ENCODE measurements at regions not wholly inside any gene's neighbourhood (a gene's known extent, or its start where the extent isn't known, plus 50 kb on each side); places are given as distances from the start of the nearest gene placed in this dataset.

GRCh38 chr14:30291216-30291615 lies 267.7 kb upstream of the G2E3 start:
- TF ChIP-seq, protein P1, sequence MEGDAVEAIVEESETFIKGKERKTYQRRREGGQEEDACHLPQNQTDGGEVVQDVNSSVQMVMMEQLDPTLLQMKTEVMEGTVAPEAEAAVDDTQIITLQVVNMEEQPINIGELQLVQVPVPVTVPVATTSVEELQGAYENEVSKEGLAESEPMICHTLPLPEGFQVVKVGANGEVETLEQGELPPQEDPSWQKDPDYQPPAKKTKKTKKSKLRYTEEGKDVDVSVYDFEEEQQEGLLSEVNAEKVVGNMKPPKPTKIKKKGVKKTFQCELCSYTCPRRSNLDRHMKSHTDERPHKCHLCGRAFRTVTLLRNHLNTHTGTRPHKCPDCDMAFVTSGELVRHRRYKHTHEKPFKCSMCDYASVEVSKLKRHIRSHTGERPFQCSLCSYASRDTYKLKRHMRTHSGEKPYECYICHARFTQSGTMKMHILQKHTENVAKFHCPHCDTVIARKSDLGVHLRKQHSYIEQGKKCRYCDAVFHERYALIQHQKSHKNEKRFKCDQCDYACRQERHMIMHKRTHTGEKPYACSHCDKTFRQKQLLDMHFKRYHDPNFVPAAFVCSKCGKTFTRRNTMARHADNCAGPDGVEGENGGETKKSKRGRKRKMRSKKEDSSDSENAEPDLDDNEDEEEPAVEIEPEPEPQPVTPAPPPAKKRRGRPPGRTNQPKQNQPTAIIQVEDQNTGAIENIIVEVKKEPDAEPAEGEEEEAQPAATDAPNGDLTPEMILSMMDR (conservative IDR thresholded peaks at IDR 0.05; ENCODE audit: low read length) = no peak
- H3K4me3 ChIP-seq (ENCODE audit: low read length) = no peak overlapping the region
- peak; percentile 60 for DNase-seq (ENCODE audit: low read depth)

DNA sequence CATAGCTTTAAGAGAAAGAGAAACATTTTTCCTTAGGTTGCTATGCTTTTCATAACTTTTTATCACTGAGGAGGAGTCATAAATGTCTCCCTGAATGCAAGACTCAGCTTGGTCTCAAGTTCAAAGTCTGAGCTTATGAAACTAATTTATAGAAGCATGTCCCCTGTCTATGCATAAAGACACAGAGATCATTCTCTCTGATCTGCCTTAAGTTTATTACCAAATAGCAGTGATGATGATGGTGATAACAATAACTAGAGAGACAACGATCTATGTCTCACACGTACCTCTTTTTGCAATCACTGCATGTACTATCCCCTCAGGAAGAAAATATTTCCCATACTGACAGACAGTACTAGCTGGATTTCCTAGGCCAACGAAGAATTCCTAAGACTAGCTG lies 266.4 kb upstream of the G2E3 start:
- TF ChIP-seq, protein P1 (conservative IDR thresholded peaks at IDR 0.05; ENCODE audit: low read length) = no peak
- H3K4me3 ChIP-seq (ENCODE audit: low read length) = no peak overlapping the region
- no peak for DNase-seq (ENCODE audit: low read depth)

DNA sequence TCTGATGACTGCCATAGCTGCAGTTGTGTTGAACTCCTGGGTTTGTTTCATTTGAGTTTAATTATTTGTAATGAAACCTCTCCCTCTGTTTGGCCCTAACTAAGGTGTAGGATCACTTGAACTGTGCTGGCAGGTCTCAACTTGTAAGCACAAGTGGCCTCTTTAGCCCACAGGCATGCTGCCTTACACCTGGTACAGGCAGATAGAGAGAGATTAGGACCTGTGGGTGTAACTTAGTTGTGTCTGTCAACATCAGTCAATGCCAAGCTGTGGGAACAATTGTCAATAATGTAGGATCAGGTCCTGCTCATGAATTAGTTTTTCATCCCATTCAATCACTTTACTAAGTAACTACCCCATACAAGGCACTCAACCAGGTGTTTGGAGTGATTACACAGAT lies 263.0 kb upstream of the G2E3 start:
- DNase-seq (ENCODE audit: low read depth) = no peak
- TF ChIP-seq, protein P1 (conservative IDR thresholded peaks at IDR 0.05; ENCODE audit: low read length) = no peak
- no peak overlapping the region for H3K4me3 ChIP-seq (ENCODE audit: low read length)

DNA sequence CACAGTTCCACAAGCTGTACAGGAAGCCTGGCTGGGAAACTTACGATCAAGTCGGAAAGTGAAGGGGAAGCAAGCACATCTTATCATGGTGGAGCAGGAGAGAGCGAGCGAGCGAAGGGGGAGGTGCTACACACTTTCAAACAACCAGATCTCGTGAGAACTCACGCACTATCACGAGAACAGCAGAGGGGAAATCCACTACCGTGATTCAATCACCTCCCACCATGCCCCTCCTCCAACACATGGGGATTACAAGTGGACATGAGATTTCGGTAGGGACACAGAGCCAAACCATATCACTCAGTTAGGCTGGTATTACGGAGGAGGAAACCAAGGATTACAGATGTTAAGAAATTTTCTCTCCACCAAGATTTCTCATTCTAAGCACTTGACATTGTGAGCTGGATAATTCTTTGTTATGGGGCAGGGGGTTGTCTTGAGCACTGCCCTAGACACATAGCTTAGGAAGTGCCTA lies 262.0 kb upstream of the G2E3 start:
- TF ChIP-seq, protein P1 (conservative IDR thresholded peaks at IDR 0.05; ENCODE audit: low read length) = no peak

GRCh38 chr14:30297876-30298795 lies 260.8 kb upstream of the G2E3 start:
- no peak for DNase-seq (ENCODE audit: low read depth)
- H3K4me3 ChIP-seq (ENCODE audit: low read length) = no peak overlapping the region
- TF ChIP-seq, protein P1 (conservative IDR thresholded peaks at IDR 0.05; ENCODE audit: low read length) = no peak

More for the DNA sequence above, 262.0 kb upstream of the G2E3 start:
- no peak overlapping the region for H3K4me3 ChIP-seq (ENCODE audit: low read length)
- no peak for DNase-seq (ENCODE audit: low read depth)

GRCh38 chr14:30299915-30300314 lies 259.0 kb upstream of the G2E3 start:
- TF ChIP-seq, protein P1 (conservative IDR thresholded peaks at IDR 0.05; ENCODE audit: low read length) = no peak
- no peak overlapping the region for H3K4me3 ChIP-seq (ENCODE audit: low read length)
- DNase-seq (ENCODE audit: low read depth) = no peak

DNA sequence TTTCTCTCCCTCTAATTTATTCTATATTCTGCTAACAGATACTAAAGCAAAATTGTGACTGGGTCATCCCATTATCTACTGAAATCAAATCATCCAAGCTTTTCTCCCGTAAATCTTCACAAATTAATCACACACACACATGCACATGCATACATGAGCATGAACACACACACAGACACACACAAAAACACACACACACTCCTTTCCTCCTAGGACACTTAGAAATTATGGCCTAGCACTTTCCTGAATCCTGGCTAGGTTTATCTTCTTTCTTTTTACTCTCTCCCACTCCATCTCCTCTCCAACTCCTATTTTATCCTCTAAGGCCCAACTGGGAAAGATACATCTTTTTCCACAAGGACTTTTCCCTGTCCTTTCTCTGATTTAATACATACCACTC lies 255.6 kb upstream of the G2E3 start:
- DNase-seq (ENCODE audit: low read depth) = no peak
- no peak overlapping the region for H3K4me3 ChIP-seq (ENCODE audit: low read length)
- TF ChIP-seq, protein P1 (conservative IDR thresholded peaks at IDR 0.05; ENCODE audit: low read length) = no peak
